GM19468 (cell line): ENCODE measurements at regions not wholly inside any gene's neighbourhood (a gene's known extent, or its start where the extent isn't known, plus 50 kb on each side); places are given as distances from the start of the nearest gene placed in this dataset.
"Not testable (repeated sequence)": the region's sequence is repeated elsewhere in the genome, so short reads cannot be mapped to it uniquely, and the experiment has no call there.

Experiments
- ATAC-seq: cut with Tn5 transposase; IDR thresholded peaks from one replicate; pipeline ENCODE4 v1.9.1; 2021; ENCODE audit warnings: mild to moderate bottlenecking, moderate library complexity, moderate number of reproducible peaks; ENCODE audit not compliant: unreplicated experiment; ENCODE audit errors: extremely low read depth

GRCh38 chr3:170713653-170714052, 127.8 kb upstream of the SLC7A14 start:
- no peak for ATAC-seq

DNA sequence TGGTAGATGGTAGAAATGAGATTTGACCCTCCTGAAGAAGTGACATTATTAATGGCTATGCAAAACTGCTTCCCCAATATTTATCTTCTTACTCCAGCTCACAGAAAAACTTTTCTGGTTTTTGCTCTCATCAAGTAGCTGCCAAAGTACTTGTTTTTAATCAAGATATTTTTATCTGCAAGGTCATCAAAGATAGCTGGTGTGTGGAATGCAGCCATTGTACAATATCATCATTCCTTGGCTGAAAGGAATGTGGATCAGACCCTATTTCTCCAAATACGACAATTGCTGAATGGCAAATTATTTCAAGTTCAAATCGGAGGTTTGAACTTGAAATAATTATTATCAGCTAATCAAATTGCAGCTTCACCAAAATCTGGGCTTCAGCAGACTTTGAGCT, 126.9 kb upstream of the SLC7A14 start:
- no peak for ATAC-seq

GRCh38 chr3:170712336-170712735, 126.5 kb upstream of the SLC7A14 start:
- no peak for ATAC-seq

DNA sequence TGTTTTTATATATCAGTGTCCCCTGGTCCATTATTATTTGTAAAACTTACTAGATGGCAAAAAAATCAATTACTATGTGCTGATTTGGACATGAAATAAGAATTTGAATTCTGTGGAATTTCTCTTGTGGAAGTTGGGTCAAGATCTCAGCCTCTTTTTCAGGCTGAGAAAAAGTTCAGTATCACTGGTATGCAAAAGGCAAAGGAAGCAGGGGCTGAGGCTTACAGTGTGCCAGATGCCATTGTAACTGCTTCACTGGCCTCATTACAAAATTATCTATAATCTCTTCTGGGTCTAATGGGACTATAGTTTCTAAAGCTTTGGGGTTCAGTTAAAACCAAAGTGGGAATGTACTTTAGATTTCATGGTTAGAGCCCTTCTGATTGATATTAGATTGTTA, 125.9 kb upstream of the SLC7A14 start:
- no peak for ATAC-seq

GRCh38 chr3:170709046-170709445, 123.2 kb upstream of the SLC7A14 start:
- no peak for ATAC-seq

GRCh38 chr3:170707899-170708298, 122.0 kb upstream of the SLC7A14 start:
- ATAC-seq, result no peak

GRCh38 chr3:170705131-170705530, 119.3 kb upstream of the SLC7A14 start:
- no peak for ATAC-seq

- ATAC-seq, result no peak
These were observed 117.3 kb upstream of the SLC7A14 start for GRCh38 chr3:170703121-170703588.

DNA sequence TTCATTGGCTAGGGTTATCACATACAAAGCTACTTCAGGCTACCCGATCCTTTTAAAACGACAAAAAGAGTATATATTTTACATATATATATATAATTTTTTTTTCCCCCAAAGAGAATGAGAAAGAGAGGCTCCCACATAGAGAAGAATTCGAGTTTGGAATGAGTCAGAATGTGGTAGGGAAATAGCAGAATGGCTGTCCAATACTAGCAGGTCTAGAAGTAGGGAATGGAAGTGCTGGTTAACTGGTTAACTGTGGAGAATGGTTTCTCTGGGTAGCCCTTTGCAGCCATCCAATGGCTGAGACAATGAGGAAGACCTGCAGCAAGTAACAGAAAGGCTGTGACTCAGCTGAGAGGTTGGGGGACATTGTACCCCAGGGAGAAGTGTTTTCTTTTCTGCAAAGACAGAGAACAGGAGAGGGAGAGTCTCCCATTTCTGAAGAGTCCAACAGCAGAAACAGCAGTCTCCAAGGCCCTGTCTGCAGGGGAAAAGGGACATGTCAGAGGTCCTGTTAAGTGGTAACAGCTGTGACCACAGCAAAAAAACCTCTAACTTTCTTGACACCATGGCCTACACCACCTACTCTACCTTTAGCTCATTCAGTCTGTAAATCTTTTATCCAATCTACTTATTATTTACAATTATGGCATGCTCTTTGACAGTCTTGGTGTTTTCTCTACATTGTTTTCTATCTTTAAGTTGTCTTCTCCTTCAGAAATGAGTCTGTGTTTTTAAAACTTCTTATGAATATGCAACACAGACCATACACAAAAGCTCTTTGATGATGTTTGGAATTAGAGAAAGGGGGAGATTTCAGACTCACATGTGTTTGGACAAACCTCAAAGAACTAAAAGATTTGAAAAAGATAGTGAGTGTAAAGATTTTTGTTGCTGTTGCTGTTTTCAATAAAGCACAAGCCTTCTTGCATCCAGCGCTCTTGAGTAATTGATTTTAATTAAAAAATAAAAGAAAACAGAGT, 116.1 kb upstream of the SLC7A14 start:
- no peak for ATAC-seq

DNA sequence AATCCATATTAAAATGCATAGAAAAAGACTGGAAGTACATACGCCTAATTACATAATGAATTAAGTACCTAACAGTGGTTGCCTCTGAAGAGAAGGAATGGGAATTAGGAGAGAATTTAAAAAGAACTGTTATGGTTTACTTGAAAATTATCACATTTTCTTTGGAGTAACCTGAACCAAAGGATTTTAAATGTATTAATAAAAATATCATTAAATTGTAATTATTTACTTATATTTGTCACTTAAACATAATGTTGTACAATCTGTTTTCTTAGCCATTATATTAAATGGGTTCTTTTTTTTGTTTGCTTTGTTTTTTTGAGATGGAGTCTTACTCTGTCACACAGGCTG, 114.2 kb upstream of the SLC7A14 start:
- no peak for ATAC-seq

DNA sequence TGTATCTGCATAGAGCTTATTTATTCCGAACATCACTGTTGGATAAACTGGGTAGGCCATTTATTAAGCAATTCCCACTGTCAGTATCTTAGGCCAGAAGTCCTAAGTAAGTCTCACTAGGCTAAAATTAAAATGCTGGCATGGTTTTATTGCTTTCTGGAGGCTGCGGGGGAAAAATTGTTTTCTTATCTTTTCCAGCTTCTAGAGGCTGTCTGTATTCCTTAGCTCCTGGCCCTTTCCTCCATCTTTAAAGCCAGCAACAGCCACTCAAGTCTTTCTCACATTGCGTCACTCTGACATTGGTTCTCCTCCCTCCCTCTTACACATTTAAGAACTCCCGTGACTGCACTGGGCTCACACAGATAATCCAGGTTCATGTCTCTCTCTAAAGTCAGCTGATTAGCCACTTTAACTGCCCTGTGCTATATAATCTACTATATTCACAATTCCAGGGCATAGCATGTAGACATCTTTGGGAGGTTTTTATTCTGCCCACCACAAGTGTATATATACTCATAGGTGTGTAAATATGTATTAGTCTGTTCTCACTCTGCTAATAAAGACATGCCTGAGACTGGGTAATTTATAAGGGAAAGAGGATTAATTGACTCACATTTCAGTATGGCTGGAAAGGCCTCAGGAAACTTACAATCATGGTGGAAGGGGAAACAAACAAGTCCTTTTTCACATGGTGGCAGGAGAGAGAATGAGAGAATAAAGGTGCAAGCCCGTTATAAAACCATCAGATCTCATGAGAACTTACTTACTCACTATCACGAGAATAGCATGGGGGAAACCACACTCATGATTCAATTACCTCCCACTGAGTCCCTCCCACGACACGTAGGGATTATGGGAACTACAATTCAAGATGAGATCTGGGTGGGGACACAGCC, 113.5 kb upstream of the SLC7A14 start:
- ATAC-seq, result no peak

- ATAC-seq, result no peak
These were observed 112.0 kb upstream of the SLC7A14 start for GRCh38 chr3:170697908-170698307.

- ATAC-seq, result no peak
These were observed 111.3 kb upstream of the SLC7A14 start for GRCh38 chr3:170697131-170697530.

- ATAC-seq, result no peak
These were observed 109.7 kb upstream of the SLC7A14 start for GRCh38 chr3:170695486-170696064.

GRCh38 chr3:170692720-170693119, 106.8 kb upstream of the SLC7A14 start:
- no peak for ATAC-seq

DNA sequence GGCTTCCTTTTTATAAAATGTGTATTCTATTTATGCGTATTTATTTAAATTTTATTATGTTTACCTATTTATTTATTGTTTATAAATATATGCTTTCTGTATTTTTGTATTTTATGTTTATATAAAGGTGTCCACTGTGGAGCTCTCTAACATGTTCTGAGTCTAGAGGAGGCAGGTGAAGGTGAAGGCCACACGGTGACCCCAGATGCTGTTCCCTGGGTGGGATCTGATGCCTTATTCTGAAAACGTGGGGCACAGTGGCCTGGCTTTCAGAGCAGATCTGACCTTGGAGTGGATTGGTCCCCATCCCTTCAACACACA, 104.7 kb upstream of the SLC7A14 start:
- ATAC-seq, result no peak

- ATAC-seq, result no peak
These were observed 104.2 kb upstream of the SLC7A14 start for GRCh38 chr3:170689893-170690660.

GRCh38 chr3:170689296-170689829, 103.5 kb upstream of the SLC7A14 start:
- no peak for ATAC-seq

DNA sequence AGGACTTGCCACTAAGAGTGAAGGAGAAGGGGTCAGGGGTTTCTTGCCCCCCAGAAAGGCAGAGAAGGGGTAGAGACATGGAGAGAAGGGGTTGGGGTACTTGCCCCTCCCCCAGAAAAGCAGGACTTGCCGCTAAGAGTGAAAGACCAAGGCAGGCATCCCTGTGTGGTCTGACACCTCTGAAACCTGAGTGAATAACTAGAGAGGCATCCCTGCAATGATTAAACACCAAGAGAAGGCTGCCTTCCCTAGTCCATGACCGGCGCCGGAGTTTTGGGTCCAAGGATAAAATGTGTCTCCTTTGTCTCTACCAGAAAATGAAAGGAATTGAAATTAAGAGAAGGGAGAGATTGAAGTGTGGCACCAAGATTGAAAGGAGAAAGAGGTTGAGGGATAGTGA, 102.3 kb upstream of the SLC7A14 start:
- not testable (repeated sequence) for ATAC-seq

DNA sequence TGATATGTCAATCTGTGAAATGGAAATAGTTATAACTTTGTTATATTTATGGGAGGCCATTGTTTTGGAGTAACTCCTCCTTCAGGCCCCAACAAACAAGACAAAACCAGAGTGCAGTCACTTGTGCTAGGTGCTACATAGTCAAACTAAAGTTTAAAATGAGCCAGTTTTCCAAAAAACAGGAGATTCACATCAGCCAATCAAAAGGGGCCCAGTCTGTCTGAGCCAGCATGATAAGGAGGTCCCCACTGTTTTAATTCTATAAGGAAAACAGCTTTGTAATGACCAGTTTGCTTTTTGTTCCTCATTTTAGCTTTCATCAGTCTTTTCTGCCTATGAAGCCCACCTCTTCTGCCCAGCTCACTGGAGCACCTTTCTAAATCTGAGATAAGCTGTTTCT, 94.7 kb upstream of the SLC7A14 start:
- no peak for ATAC-seq
